ENCODE measurements at regions not wholly inside any gene's neighbourhood (a gene's known extent, or its start where the extent isn't known, plus 50 kb on each side); places are given as distances from the start of the nearest gene placed in this dataset.
A peak's percentile ranks its signal among the peaks of the same experiment; 100 is the strongest.
"Not testable (repeated sequence)": the region's sequence is repeated elsewhere in the genome, so short reads cannot be mapped to it uniquely, and the experiment has no call there.

- no peak for DNase-seq (ENCODE audit: low read depth)
These were observed 338.5 kb downstream of the CETN3 start for GRCh38 chr5:90071066-90071465.

GRCh38 chr5:90066920-90067319 lies 342.6 kb downstream of the CETN3 start:
- no peak for DNase-seq (ENCODE audit: low read depth)

- no peak for DNase-seq (ENCODE audit: low read depth)
These were observed 352.4 kb downstream of the CETN3 start for GRCh38 chr5:90056911-90057705.

- peak; percentile 39 for DNase-seq (ENCODE audit: low read depth)
These were observed 353.7 kb downstream of the CETN3 start for GRCh38 chr5:90055831-90056328.

- no peak for DNase-seq (ENCODE audit: low read depth)
These were observed 354.9 kb downstream of the CETN3 start for GRCh38 chr5:90054612-90055011.

GRCh38 chr5:90051756-90052155 lies 357.8 kb downstream of the CETN3 start:
- no peak for DNase-seq (ENCODE audit: low read depth)

- DNase-seq (ENCODE audit: low read depth), result no peak
These were observed 359.5 kb downstream of the CETN3 start for GRCh38 chr5:90050103-90050502.

- no peak for DNase-seq (ENCODE audit: low read depth)
These were observed 362.4 kb downstream of the CETN3 start for GRCh38 chr5:90047113-90047512.

- not testable (repeated sequence) for DNase-seq (ENCODE audit: low read depth)
These were observed 369.5 kb downstream of the CETN3 start for GRCh38 chr5:90040082-90040481.

GRCh38 chr5:90037646-90038045 lies 371.9 kb downstream of the CETN3 start:
- DNase-seq (ENCODE audit: low read depth), result peak; percentile 26

- DNase-seq (ENCODE audit: low read depth), result no peak
These were observed 386.9 kb downstream of the CETN3 start for GRCh38 chr5:90022711-90023053.

- no peak for DNase-seq (ENCODE audit: low read depth)
These were observed 387.4 kb downstream of the CETN3 start for GRCh38 chr5:90022002-90022710.

- DNase-seq (ENCODE audit: low read depth), result peak; percentile 95
These were observed 388.7 kb downstream of the CETN3 start for GRCh38 chr5:90020575-90021538.

- no peak for DNase-seq (ENCODE audit: low read depth)
These were observed 392.3 kb downstream of the CETN3 start for GRCh38 chr5:90017239-90017638.

GRCh38 chr5:90015584-90016018 lies 394.0 kb downstream of the CETN3 start:
- peak; percentile 46 for DNase-seq (ENCODE audit: low read depth)

- no peak for DNase-seq (ENCODE audit: low read depth)
These were observed 395.1 kb downstream of the CETN3 start for GRCh38 chr5:90014420-90014819.

- peak; percentile 27 for DNase-seq (ENCODE audit: low read depth)
These were observed 409.2 kb downstream of the CETN3 start for GRCh38 chr5:90000351-90000750.

GRCh38 chr5:89998519-89999305 lies 410.8 kb downstream of the CETN3 start:
- no peak for DNase-seq (ENCODE audit: low read depth)

GRCh38 chr5:89996890-89997289 lies 412.7 kb downstream of the CETN3 start:
- no peak for DNase-seq (ENCODE audit: low read depth)

- DNase-seq (ENCODE audit: low read depth), result no peak
These were observed 413.2 kb downstream of the CETN3 start for GRCh38 chr5:89996335-89996734.

- no peak for DNase-seq (ENCODE audit: low read depth)
These were observed 415.3 kb downstream of the CETN3 start for GRCh38 chr5:89994266-89994665.

Measured in HT1080 (cell line).